Neural crest cell (in vitro differentiated cells): ENCODE measurements at regions not wholly inside any gene's neighbourhood (a gene's known extent, or its start where the extent isn't known, plus 50 kb on each side); places are given as distances from the start of the nearest gene placed in this dataset.

Source experiments
- DNase-seq: peaks from one replicate; pipeline ENCODE4 v3.0.0; 2021; ENCODE audit warnings: low read depth, mixed read lengths, low spot score
- H3K27ac Mint-ChIP-seq: one replicate; pipeline ENCODE4 v1.8.0; 2021; ENCODE audit warnings: mild to moderate bottlenecking, mixed read lengths; ENCODE audit not compliant: unreplicated experiment
- H3K27me3 Mint-ChIP-seq: 2 replicates; pipeline ENCODE4 v1.8.0; 2021; ENCODE audit warnings: low read depth, mild to moderate bottlenecking, mixed read lengths
- H3K36me3 Mint-ChIP-seq: 2 replicates; pipeline ENCODE4 v1.8.0; 2021; ENCODE audit warnings: low read depth, mild to moderate bottlenecking, mixed read lengths
- H3K4me1 Mint-ChIP-seq: 2 replicates; pipeline ENCODE4 v1.8.0; 2021; ENCODE audit warnings: mixed read lengths
- H3K4me3 Mint-ChIP-seq: one replicate; pipeline ENCODE4 v1.8.0; 2021; ENCODE audit warnings: mild to moderate bottlenecking, mixed read lengths
- H3K9me3 Mint-ChIP-seq: 2 replicates; pipeline ENCODE4 v1.8.0; 2021; ENCODE audit warnings: mixed read lengths
- CTCF ChIP-seq: fragments of 200-600 bp; sonication (generic); conservative IDR thresholded peaks from 2 replicates; pipeline ENCODE4 v1.5.0; 2021; ENCODE audit warnings: antibody characterized with exemption, mild to moderate bottlenecking

GRCh38 chr10:78280604-78281003 lies 246.9 kb downstream of the RPS24 start:
- no peaks in the 10 kb centered on the region for H3K9me3 Mint-ChIP-seq
- DNase-seq = no peak
- H3K27ac Mint-ChIP-seq = no peak overlapping the region
- no peaks in the 10 kb centered on the region for H3K36me3 Mint-ChIP-seq
- H3K4me1 Mint-ChIP-seq = peaks cover 38% of the 10 kb centered on the region
- no peak overlapping the region for H3K4me3 Mint-ChIP-seq
- no peak for TF ChIP-seq CTCF
- no peaks in the 10 kb centered on the region for H3K27me3 Mint-ChIP-seq

GRCh38 chr10:78281627-78282026 lies 248.0 kb downstream of the RPS24 start:
- H3K4me3 Mint-ChIP-seq = no peak overlapping the region
- H3K4me1 Mint-ChIP-seq = peaks cover 37% of the 10 kb centered on the region
- H3K36me3 Mint-ChIP-seq = no peaks in the 10 kb centered on the region
- H3K27ac Mint-ChIP-seq = no peak overlapping the region
- DNase-seq = no peak
- no peaks in the 10 kb centered on the region for H3K27me3 Mint-ChIP-seq
- H3K9me3 Mint-ChIP-seq = no peaks in the 10 kb centered on the region
- no peak for TF ChIP-seq CTCF

GRCh38 chr10:78283069-78283682 lies 249.5 kb downstream of the RPS24 start:
- no peaks in the 10 kb centered on the region for H3K27me3 Mint-ChIP-seq
- no peaks in the 10 kb centered on the region for H3K9me3 Mint-ChIP-seq
- no peak for TF ChIP-seq CTCF
- no peak overlapping the region for H3K27ac Mint-ChIP-seq
- H3K36me3 Mint-ChIP-seq = no peaks in the 10 kb centered on the region
- no peak overlapping the region for H3K4me3 Mint-ChIP-seq
- peaks cover 40% of the 10 kb centered on the region for H3K4me1 Mint-ChIP-seq
- no peak for DNase-seq

- H3K27ac Mint-ChIP-seq = peak overlapping the region; percentile 86
- H3K27me3 Mint-ChIP-seq = no peaks in the 10 kb centered on the region
These were observed 250.7 kb downstream of the RPS24 start for GRCh38 chr10:78284381-78284780.

GRCh38 chr10:78285226-78285625 lies 251.6 kb downstream of the RPS24 start:
- H3K9me3 Mint-ChIP-seq = no peaks in the 10 kb centered on the region
- TF ChIP-seq CTCF = no peak
- no peak overlapping the region for H3K4me3 Mint-ChIP-seq
- H3K27ac Mint-ChIP-seq = no peak overlapping the region
- no peaks in the 10 kb centered on the region for H3K36me3 Mint-ChIP-seq
- H3K4me1 Mint-ChIP-seq = peaks cover 55% of the 10 kb centered on the region
- DNase-seq = no peak
- no peaks in the 10 kb centered on the region for H3K27me3 Mint-ChIP-seq

More at GRCh38 chr10:78284381-78284780, 250.7 kb downstream of the RPS24 start:
- H3K9me3 Mint-ChIP-seq = no peaks in the 10 kb centered on the region
- no peak for TF ChIP-seq CTCF
- peaks cover 51% of the 10 kb centered on the region for H3K4me1 Mint-ChIP-seq
- H3K36me3 Mint-ChIP-seq = no peaks in the 10 kb centered on the region
- DNase-seq = no peak
- H3K4me3 Mint-ChIP-seq = no peak overlapping the region
